ENCODE measurements at regions not wholly inside any gene's neighbourhood (a gene's known extent, or its start where the extent isn't known, plus 50 kb on each side); places are given as distances from the start of the nearest gene placed in this dataset.

- H3K9me2 ChIP-seq (replicated peaks; ENCODE audit: insufficient read depth, low read length): no peaks in the 10 kb centered on the region
- peak overlapping the region; percentile 23; the same call in 1 of the 2 replicates for H3K27ac ChIP-seq (ENCODE audit: low read length)
- H3K4me1 ChIP-seq (ENCODE audit: low read length): peaks cover 30% of the 10 kb centered on the region
- H3K9ac ChIP-seq (ENCODE audit: low read length): peak overlapping the region; percentile 69
- peak overlapping the region; percentile 62 for H3K4me2 ChIP-seq (ENCODE audit: low read depth, low read length, poor library complexity, severe bottlenecking)
- peak; percentile 82 for DNase-seq
- H2AFZ ChIP-seq (ENCODE audit: low read length): 0 out of 2 replicates have a peak overlapping the region, but pooled peaks have one; percentile 37
- no peaks in the 10 kb centered on the region for H3K36me3 ChIP-seq (ENCODE audit: insufficient read depth, low read length)
- peak overlapping the region; percentile 61 for H3K4me3 ChIP-seq (ENCODE audit: low read length)
- no peaks in the 10 kb centered on the region; the same call in 1 of the 2 replicates for H3K27me3 ChIP-seq (ENCODE audit: low read length)
- no peaks in the 10 kb centered on the region for H4K20me1 ChIP-seq (ENCODE audit: insufficient read depth, low read depth, low read length)
- no peaks in the 10 kb centered on the region for H3K79me2 ChIP-seq (ENCODE audit: low read length)
- no peaks in the 10 kb centered on the region for H3K9me3 ChIP-seq (ENCODE audit: low read length)
Observed at GRCh38 chr6:26270903-26271667, 93.9 kb upstream of the BTN3A2 start.

GRCh38 chr6:26271668-26272024 is 93.4 kb upstream of the BTN3A2 start:
- Histone ChIP-seq H2AFZ (ENCODE audit: low read length) (no peak overlapping the region), H3K9me3 (ENCODE audit: low read length) (no peaks in the 10 kb centered on the region), H3K9ac (ENCODE audit: low read length) (0 out of 2 replicates have a peak overlapping the region, but pooled peaks have one; percentile 18), H3K27me3 (ENCODE audit: low read length) (no peaks in the 10 kb centered on the region; the same call in 1 of the 2 replicates), H3K9me2 (replicated peaks; ENCODE audit: insufficient read depth, low read length) (no peaks in the 10 kb centered on the region), H4K20me1 (ENCODE audit: insufficient read depth, low read depth, low read length) (no peaks in the 10 kb centered on the region), H3K4me3 (ENCODE audit: low read length) (peak overlapping the region; percentile 61; the same call in 1 of the 2 replicates), H3K36me3 (ENCODE audit: insufficient read depth, low read length) (no peaks in the 10 kb centered on the region), H3K4me2 (ENCODE audit: low read depth, low read length, poor library complexity, severe bottlenecking) (peak overlapping the region; percentile 62), H3K27ac (ENCODE audit: low read length) (no peak overlapping the region), H3K4me1 (ENCODE audit: low read length) (peaks cover 30% of the 10 kb centered on the region), H3K79me2 (ENCODE audit: low read length) (no peaks in the 10 kb centered on the region)
- no peak for DNase-seq

DNA sequence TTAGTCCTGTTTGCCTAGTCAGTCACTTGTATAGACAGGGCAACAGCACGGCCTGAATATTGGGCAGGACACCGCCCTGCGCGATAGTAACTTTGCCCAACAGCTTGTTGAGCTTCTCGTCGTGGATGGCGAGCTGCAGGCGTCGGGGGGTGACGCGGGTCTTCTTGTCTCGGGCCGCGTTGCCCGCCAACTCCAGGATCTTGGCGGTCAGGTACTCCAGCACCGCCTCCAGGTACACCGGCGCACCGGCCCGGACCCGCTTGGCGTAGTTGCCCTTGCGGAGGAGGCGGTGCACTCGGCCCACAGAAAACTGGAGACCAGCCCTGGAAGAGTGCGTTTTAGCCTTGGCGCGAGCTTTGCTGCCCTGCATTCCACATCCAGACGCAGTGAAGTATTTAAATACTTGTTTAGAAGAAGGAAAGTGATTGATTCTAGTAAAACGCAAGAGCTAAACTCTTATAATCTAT is 92.8 kb upstream of the BTN3A2 start:
- no peaks in the 10 kb centered on the region for H3K9me3 ChIP-seq (ENCODE audit: low read length)
- no peaks in the 10 kb centered on the region; the same call in 1 of the 2 replicates for H3K27me3 ChIP-seq (ENCODE audit: low read length)
- H3K4me1 ChIP-seq (ENCODE audit: low read length): peaks cover 30% of the 10 kb centered on the region
- no peak overlapping the region for H3K4me3 ChIP-seq (ENCODE audit: low read length)
- H3K9me2 ChIP-seq (replicated peaks; ENCODE audit: insufficient read depth, low read length): no peaks in the 10 kb centered on the region
- no peak overlapping the region for H2AFZ ChIP-seq (ENCODE audit: low read length)
- no peaks in the 10 kb centered on the region for H4K20me1 ChIP-seq (ENCODE audit: insufficient read depth, low read depth, low read length)
- no peaks in the 10 kb centered on the region for H3K36me3 ChIP-seq (ENCODE audit: insufficient read depth, low read length)
- H3K9ac ChIP-seq (ENCODE audit: low read length): no peak overlapping the region
- H3K27ac ChIP-seq (ENCODE audit: low read length): no peak overlapping the region
- no peaks in the 10 kb centered on the region for H3K79me2 ChIP-seq (ENCODE audit: low read length)
- no peak for DNase-seq
- no peak overlapping the region for H3K4me2 ChIP-seq (ENCODE audit: low read depth, low read length, poor library complexity, severe bottlenecking)

- Histone ChIP-seq H4K20me1 (ENCODE audit: insufficient read depth, low read depth, low read length) (no peaks in the 10 kb centered on the region), H3K36me3 (ENCODE audit: insufficient read depth, low read length) (no peaks in the 10 kb centered on the region), H3K79me2 (ENCODE audit: low read length) (no peaks in the 10 kb centered on the region), H3K9ac (ENCODE audit: low read length) (peak overlapping the region; percentile 63), H3K4me2 (ENCODE audit: low read depth, low read length, poor library complexity, severe bottlenecking) (peak overlapping the region; percentile 76), H3K9me2 (replicated peaks; ENCODE audit: insufficient read depth, low read length) (no peaks in the 10 kb centered on the region), H2AFZ (ENCODE audit: low read length) (peak overlapping the region; percentile 97), H3K27me3 (ENCODE audit: low read length) (no peaks in the 10 kb centered on the region; the same call in 1 of the 2 replicates), H3K4me1 (ENCODE audit: low read length) (peaks cover 30% of the 10 kb centered on the region), H3K9me3 (ENCODE audit: low read length) (no peaks in the 10 kb centered on the region), H3K4me3 (ENCODE audit: low read length) (peak overlapping the region; percentile 66), H3K27ac (ENCODE audit: low read length) (no peak overlapping the region)
- DNase-seq: peak; percentile 62
Observed at GRCh38 chr6:26273673-26274588, 91.1 kb upstream of the BTN3A2 start.

DNA sequence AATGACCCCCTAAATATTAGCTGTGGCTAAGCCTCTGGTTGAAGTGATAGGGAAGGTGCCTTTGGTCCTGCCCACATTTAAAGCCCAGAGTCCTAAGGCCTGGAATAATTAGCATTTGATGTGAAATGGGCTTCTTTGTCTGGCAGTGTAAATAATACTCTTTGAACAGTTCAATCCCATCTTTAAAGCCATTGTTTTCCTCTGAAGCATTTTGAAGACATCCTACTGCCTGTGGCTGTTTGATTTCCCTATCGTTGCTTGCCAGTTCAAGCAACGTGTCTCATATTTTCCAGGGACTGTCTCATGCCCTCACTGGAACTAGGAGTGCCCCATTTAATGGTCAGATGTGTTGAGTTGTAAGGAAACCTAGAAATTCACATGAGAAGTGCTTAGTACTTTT is 89.3 kb upstream of the BTN3A2 start:
- Histone ChIP-seq H3K27me3 (ENCODE audit: low read length) (no peaks in the 10 kb centered on the region; the same call in 1 of the 2 replicates), H3K4me1 (ENCODE audit: low read length) (peaks cover 24% of the 10 kb centered on the region), H3K9ac (ENCODE audit: low read length) (no peak overlapping the region), H3K9me3 (ENCODE audit: low read length) (no peaks in the 10 kb centered on the region), H3K79me2 (ENCODE audit: low read length) (no peaks in the 10 kb centered on the region), H4K20me1 (ENCODE audit: insufficient read depth, low read depth, low read length) (no peaks in the 10 kb centered on the region), H3K4me2 (ENCODE audit: low read depth, low read length, poor library complexity, severe bottlenecking) (no peak overlapping the region), H3K9me2 (replicated peaks; ENCODE audit: insufficient read depth, low read length) (no peaks in the 10 kb centered on the region), H3K4me3 (ENCODE audit: low read length) (no peak overlapping the region), H3K27ac (ENCODE audit: low read length) (no peak overlapping the region), H2AFZ (ENCODE audit: low read length) (no peak overlapping the region), H3K36me3 (ENCODE audit: insufficient read depth, low read length) (no peaks in the 10 kb centered on the region)
- no peak for DNase-seq

DNA sequence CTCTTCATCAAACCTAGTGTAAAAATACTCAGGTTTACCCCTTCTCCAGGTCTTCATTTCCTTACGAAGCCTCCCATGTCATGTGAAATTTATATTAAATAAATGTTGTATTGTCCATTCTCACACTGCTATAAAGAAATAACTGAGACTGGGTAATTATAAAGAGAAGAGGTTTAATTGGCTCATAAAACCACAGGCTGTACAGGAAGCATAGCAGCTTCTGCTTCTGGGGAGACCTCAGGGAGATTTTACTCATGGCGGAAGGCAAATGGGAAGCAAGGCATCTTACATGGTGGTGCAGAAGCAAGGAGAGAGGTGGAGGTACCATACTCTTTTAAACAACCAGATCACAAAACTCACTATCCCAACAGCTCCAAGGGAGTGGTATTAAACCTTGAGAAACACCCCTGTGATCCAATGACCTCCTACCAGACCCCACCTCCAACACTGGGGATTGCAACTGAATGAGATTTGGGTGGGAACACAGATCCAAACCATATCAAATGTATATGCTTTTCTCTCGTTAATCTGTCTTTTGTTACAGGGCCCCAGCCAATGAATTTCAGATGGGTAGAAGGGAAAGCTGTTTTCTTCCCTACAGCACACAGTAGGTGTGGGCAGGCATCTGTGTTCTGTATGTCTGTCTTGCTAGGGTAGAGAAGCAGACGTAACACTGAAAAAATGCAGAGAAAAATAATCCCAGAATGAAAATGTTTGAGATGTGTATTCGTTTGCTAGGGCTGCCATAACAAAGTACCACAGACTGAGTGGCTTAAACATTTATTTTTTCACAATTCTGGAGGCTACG is 88.0 kb upstream of the BTN3A2 start:
- Histone ChIP-seq H3K4me3 (ENCODE audit: low read length) (no peak overlapping the region), H3K4me2 (ENCODE audit: low read depth, low read length, poor library complexity, severe bottlenecking) (no peak overlapping the region), H3K9ac (ENCODE audit: low read length) (no peak overlapping the region), H3K27me3 (ENCODE audit: low read length) (no peaks in the 10 kb centered on the region; the same call in 1 of the 2 replicates), H3K36me3 (ENCODE audit: insufficient read depth, low read length) (no peaks in the 10 kb centered on the region), H3K9me3 (ENCODE audit: low read length) (no peaks in the 10 kb centered on the region), H3K9me2 (replicated peaks; ENCODE audit: insufficient read depth, low read length) (no peaks in the 10 kb centered on the region), H2AFZ (ENCODE audit: low read length) (no peak overlapping the region), H4K20me1 (ENCODE audit: insufficient read depth, low read depth, low read length) (no peaks in the 10 kb centered on the region), H3K27ac (ENCODE audit: low read length) (no peak overlapping the region), H3K79me2 (ENCODE audit: low read length) (no peaks in the 10 kb centered on the region), H3K4me1 (ENCODE audit: low read length) (peaks cover 19% of the 10 kb centered on the region)
- no peak for DNase-seq

DNA sequence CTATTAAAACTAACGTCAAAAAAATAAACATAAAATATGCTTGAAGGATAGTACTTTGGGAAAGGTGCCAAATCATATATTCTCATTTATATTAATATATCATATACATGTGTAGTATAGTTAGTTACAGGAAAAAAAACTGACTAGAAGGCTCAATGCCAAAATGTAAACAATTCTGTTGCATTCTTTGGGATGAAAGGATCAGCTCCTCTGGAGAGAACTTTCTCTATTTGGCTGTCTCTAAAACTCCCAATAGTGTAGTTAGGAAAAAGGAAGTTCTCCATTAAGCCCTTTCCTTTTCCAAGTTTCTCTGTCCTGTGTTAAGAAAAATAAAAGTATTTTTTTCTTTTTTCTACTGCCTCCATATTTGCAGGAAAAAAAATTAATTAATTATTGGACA is 86.5 kb upstream of the BTN3A2 start:
- peaks cover 10% of the 10 kb centered on the region for H3K4me1 ChIP-seq (ENCODE audit: low read length)
- H3K4me3 ChIP-seq (ENCODE audit: low read length): no peak overlapping the region
- no peak for DNase-seq
- H3K9ac ChIP-seq (ENCODE audit: low read length): no peak overlapping the region
- H3K4me2 ChIP-seq (ENCODE audit: low read depth, low read length, poor library complexity, severe bottlenecking): no peak overlapping the region
- H2AFZ ChIP-seq (ENCODE audit: low read length): no peak overlapping the region
- no peaks in the 10 kb centered on the region for H3K9me2 ChIP-seq (replicated peaks; ENCODE audit: insufficient read depth, low read length)
- no peak overlapping the region for H3K27ac ChIP-seq (ENCODE audit: low read length)
- no peaks in the 10 kb centered on the region for H3K9me3 ChIP-seq (ENCODE audit: low read length)
- no peaks in the 10 kb centered on the region for H4K20me1 ChIP-seq (ENCODE audit: insufficient read depth, low read depth, low read length)
- H3K36me3 ChIP-seq (ENCODE audit: insufficient read depth, low read length): no peaks in the 10 kb centered on the region
- H3K79me2 ChIP-seq (ENCODE audit: low read length): no peaks in the 10 kb centered on the region
- no peaks in the 10 kb centered on the region; the same call in 1 of the 2 replicates for H3K27me3 ChIP-seq (ENCODE audit: low read length)
